NCI-H2029 treated with DMSO at 0.1 percent for 48 hours (cell line): ENCODE measurements at regions not wholly inside any gene's neighbourhood (a gene's known extent, or its start where the extent isn't known, plus 50 kb on each side); places are given as distances from the start of the nearest gene placed in this dataset.
A peak's percentile ranks its signal among the peaks of the same experiment; 100 is the strongest.

Experiments used
- DNase-seq: peaks from one replicate; lab custom pipeline; 2025; lab: John Stamatoyannopoulos, UW

DNA sequence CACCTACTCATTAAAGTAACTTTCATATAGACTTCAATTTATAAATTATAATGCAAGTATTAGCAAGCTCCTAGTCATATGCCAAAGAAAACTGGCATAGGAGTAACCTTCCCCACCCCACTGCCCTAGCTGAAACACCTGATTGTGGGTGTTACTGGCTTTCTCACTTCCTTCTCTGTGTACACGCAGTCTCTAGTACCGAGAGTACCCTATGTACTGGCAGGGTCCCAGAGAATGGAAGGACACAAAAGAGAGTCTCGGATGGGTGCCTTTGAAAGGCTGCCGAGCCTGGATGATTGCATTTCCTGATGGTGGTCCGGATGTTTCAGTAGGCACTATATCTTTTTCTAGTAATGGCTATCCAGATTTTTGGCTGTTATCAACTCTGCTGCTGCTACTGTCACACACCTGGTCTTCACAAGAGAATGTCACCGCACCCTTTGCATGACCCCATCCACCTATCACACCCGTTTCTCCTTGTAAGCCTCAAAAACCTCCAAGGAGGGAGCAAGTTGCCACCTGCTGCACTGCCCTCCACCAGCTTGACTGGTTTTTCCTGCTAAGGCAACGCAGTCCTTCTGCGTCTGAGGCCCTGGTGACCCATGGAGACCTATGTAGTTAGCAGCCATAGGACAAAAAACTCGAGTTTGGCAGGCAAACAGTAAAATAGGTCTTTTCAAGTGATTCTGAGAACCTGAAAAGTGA, 53.8 kb upstream of the CLINT1 start:
- DNase-seq = peak; percentile 95

DNA sequence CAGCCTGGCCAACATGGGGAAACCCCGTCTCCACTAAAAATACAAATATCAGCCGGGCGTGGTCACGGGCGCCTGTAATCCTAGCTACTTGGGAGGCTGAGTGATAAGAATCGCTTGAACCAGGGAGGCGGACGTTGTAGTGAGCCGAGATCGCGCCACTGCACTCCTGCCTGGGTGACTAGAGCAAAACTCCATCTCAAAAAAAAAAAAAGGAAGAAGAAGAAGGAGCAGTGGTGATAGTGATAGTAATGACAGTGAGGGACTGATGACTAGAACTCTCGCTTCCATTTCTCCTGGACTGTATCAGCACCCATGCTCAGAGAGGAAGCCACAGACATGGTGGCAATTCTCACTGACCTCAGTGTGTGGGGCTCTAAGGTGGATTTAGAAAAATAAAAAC, 52.6 kb upstream of the CLINT1 start:
- no peak for DNase-seq
